Small intestine (tissue), 7 donors: ENCODE measurements at regions not wholly inside any gene's neighbourhood (a gene's known extent, or its start where the extent isn't known, plus 50 kb on each side); places are given as distances from the start of the nearest gene placed in this dataset.

ENCODE experiments used
- DNase-seq, 2 donors: peaks; one replicate each; pipeline versions ENCODE4 v3.0.0 to v3.0.0-alpha.2; 2013
- FAIRE-seq: peaks from 2 replicates; lab custom pipeline; 2012; peaks lifted over from hg19 to GRCh38; lab: Jason Lieb, UNC
- H3K27ac ChIP-seq, 3 donors: one replicate each; pipeline ENCODE4 v1.5.1; 2013; ENCODE audit warnings: low read length in 2 of 3, mild to moderate bottlenecking in 2 of 3, control low read depth in 1 of 3, inconsistent platforms in 1 of 3, low read depth in 1 of 3, moderate library complexity in 1 of 3
- H3K27me3 ChIP-seq, 3 donors: one replicate each; pipeline ENCODE4 v1.6.1; 2013; ENCODE audit warnings: low read length in 3 of 3, inconsistent platforms in 1 of 3; ENCODE audit not compliant: control insufficient read depth in 3 of 3, insufficient read depth in 3 of 3
- H3K36me3 ChIP-seq, 3 donors: one replicate each; pipeline ENCODE4 v1.6.1; 2013; ENCODE audit warnings: low read length in 3 of 3, inconsistent platforms in 1 of 3, low read depth in 1 of 3, mild to moderate bottlenecking in 1 of 3, moderate library complexity in 1 of 3; ENCODE audit not compliant: control insufficient read depth in 3 of 3, insufficient read depth in 2 of 3
- H3K4me1 ChIP-seq, 3 donors: one replicate each; pipeline ENCODE4 v1.6.1; 2013; ENCODE audit warnings: low read length in 2 of 3, inconsistent platforms in 1 of 3, low read depth in 1 of 3, mild to moderate bottlenecking in 1 of 3, moderate library complexity in 1 of 3; ENCODE audit not compliant: control insufficient read depth in 3 of 3, insufficient read depth in 2 of 3
- H3K4me3 ChIP-seq, 3 donors: one replicate each; pipeline ENCODE4 v1.5.1; 2013; ENCODE audit warnings: low read length in 3 of 3, control low read depth in 1 of 3, inconsistent platforms in 1 of 3, low read depth in 1 of 3, mild to moderate bottlenecking in 1 of 3, moderate library complexity in 1 of 3
- H3K9me3 ChIP-seq, 2 donors: one replicate each; pipeline ENCODE4 v1.6.1; 2013; ENCODE audit warnings: low read depth in 1 of 2, low read length in 1 of 2; ENCODE audit not compliant: control insufficient read depth in 2 of 2, insufficient read depth in 1 of 2
- WGBS, 3 donors: extraction: QIAGEN DNeasy Blood & Tissue Kit; methylation state at CpG; one replicate each; pipeline ENCODE4 v1.1.7; 2013; 5-methylcytosine and 5-hydroxymethylcytosine counted together
- donor health status: healthy with polysubstance abuse.
- donor health status: control.
- donor health status: control.
- donor health status: Bipolar disorder and iron deficiency.
- donor health status: healthy.

GRCh38 chr5:154625031-154625430 is 130.1 kb upstream of the LARP1 start:
- H3K27me3 ChIP-seq = no peaks in the 10 kb centered on the region
- H3K9me3 ChIP-seq = no peaks in the 10 kb centered on the region
- H3K36me3 ChIP-seq = no peaks in the 10 kb centered on the region
- WGBS, 3 donors = 82 to 86% (median 82%) methylated on average over 5 of the region's 5 CpGs
- no peak overlapping the region for H3K27ac ChIP-seq
- FAIRE-seq (no peak), DNase-seq (no peak)
- H3K4me3 ChIP-seq = no peak overlapping the region
- no peaks in the 10 kb centered on the region for H3K4me1 ChIP-seq

GRCh38 chr5:154624341-154624740 is 130.8 kb upstream of the LARP1 start:
- DNase-seq (no peak), FAIRE-seq (no peak)
- Histone ChIP-seq H3K9me3 (no peaks in the 10 kb centered on the region), H3K27me3 (peaks cover 0 to under 1% (median 0%) of the 10 kb centered on the region in 3 donors), H3K27ac (no peak overlapping the region), H3K4me3 (no peak overlapping the region), H3K36me3 (no peaks in the 10 kb centered on the region), H3K4me1 (no peaks in the 10 kb centered on the region)
- WGBS, 3 donors = 74 to 89% (median 80%) methylated on average over 3 of the region's 3 CpGs

- DNase-seq (no peak), FAIRE-seq (no peak)
- 71 to 88% (median 79%) methylated on average over 1 of the region's 1 CpG for WGBS, 3 donors
- no peaks in the 10 kb centered on the region for H3K9me3 ChIP-seq
- no peak overlapping the region for H3K27ac ChIP-seq
- H3K36me3 ChIP-seq = no peaks in the 10 kb centered on the region
- H3K27me3 ChIP-seq = peaks cover 0 to 14% (median 0%) of the 10 kb centered on the region in 3 donors
- no peak overlapping the region for H3K4me3 ChIP-seq
- H3K4me1 ChIP-seq = no peaks in the 10 kb centered on the region
Observed at GRCh38 chr5:154620411-154620810, 134.8 kb upstream of the LARP1 start.

GRCh38 chr5:154618696-154619095 is 136.5 kb upstream of the LARP1 start:
- FAIRE-seq = no peak

GRCh38 chr5:154614595-154614994 is 136.6 kb upstream of the HAND1 start:
- DNase-seq (no peak), FAIRE-seq (no peak)
- Histone ChIP-seq H3K4me3 (no peak overlapping the region), H3K27me3 (peaks cover 0 to 54% (median 12%) of the 10 kb centered on the region in 3 donors), H3K9me3 (no peaks in the 10 kb centered on the region), H3K4me1 (peaks cover 0 to 12% (median 1%) of the 10 kb centered on the region in 3 donors), H3K36me3 (no peaks in the 10 kb centered on the region), H3K27ac (no peak overlapping the region)
- WGBS, 3 donors = 90 to 97% (median 92%) methylated on average over 2 of the region's 2 CpGs

More at GRCh38 chr5:154618696-154619095, 136.5 kb upstream of the LARP1 start:
- no peaks in the 10 kb centered on the region for H3K4me1 ChIP-seq
- DNase-seq = no peak
- peaks cover 0 to 20% (median 4%) of the 10 kb centered on the region in 3 donors for H3K27me3 ChIP-seq
- H3K9me3 ChIP-seq = no peaks in the 10 kb centered on the region
- no peaks in the 10 kb centered on the region for H3K36me3 ChIP-seq
- H3K4me3 ChIP-seq = no peak overlapping the region
- H3K27ac ChIP-seq = no peak overlapping the region

- 73 to 80% (median 75%) methylated on average over 1 of the region's 1 CpG for WGBS, 3 donors
- DNase-seq = no peak
- H3K27me3 ChIP-seq = peaks cover 0 to 54% (median 12%) of the 10 kb centered on the region in 3 donors
- no peak for FAIRE-seq
- H3K36me3 ChIP-seq = no peaks in the 10 kb centered on the region
- H3K4me1 ChIP-seq = peaks cover 0 to 14% (median 1%) of the 10 kb centered on the region in 3 donors
- no peak overlapping the region for H3K4me3 ChIP-seq
- H3K9me3 ChIP-seq = no peaks in the 10 kb centered on the region
- H3K27ac ChIP-seq = no peak overlapping the region
Observed at GRCh38 chr5:154614125-154614524, 136.1 kb upstream of the HAND1 start.

- peaks cover 0 to 43% (median 12%) of the 10 kb centered on the region in 3 donors for H3K27me3 ChIP-seq
- no peak overlapping the region for H3K27ac ChIP-seq
- H3K4me3 ChIP-seq = no peak overlapping the region
- 64 to 74% (median 64%) methylated on average over 5 of the region's 5 CpGs for WGBS, 3 donors
- H3K9me3 ChIP-seq = no peaks in the 10 kb centered on the region
- DNase-seq = no peak
- no peaks in the 10 kb centered on the region for H3K36me3 ChIP-seq
- FAIRE-seq = no peak
- H3K4me1 ChIP-seq = peaks cover 0 to 22% (median 1%) of the 10 kb centered on the region in 3 donors
Observed at GRCh38 chr5:154612666-154613065, 134.6 kb upstream of the HAND1 start.

- 2 to 4% (median 3%) methylated on average over 21 to 23 of the region's 23 CpGs for WGBS, 3 donors
- Histone ChIP-seq H3K9me3 (no peaks in the 10 kb centered on the region), H3K36me3 (no peaks in the 10 kb centered on the region), H3K27me3 (peaks cover 0 to 43% (median 12%) of the 10 kb centered on the region in 3 donors), H3K4me1 (peaks cover 0 to 22% (median 1%) of the 10 kb centered on the region in 3 donors), H3K27ac (no peak overlapping the region), H3K4me3 (no peak overlapping the region)
- DNase-seq (no peak), FAIRE-seq (no peak)
Observed at GRCh38 chr5:154611341-154611767, 133.3 kb upstream of the HAND1 start.
